Islet precursor cell (in vitro differentiated cells): ENCODE measurements at regions not wholly inside any gene's neighbourhood (a gene's known extent, or its start where the extent isn't known, plus 50 kb on each side); places are given as distances from the start of the nearest gene placed in this dataset.

Source experiments
- DNase-seq: peaks from one replicate; pipeline ENCODE4 v3.0.0-alpha.2; 2018

DNA sequence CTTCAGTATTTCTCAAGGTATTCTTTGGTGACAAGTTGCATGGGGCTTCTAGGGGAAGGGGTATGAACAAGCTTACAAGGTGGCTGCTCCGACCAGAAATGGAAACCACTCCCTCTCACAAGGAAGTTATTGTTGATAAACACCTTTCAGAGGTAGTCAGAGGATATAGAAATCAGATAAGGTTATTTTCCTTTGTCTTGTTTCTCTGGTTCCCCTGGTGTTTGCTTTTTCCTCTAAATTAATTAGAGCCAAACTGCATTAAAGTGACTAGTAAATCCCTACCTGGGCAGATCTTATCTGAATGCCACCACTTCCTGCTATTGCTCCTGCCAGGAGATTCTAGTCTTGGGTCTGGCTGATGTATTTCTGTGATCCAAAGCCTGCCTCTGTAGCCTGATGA lies 725.4 kb downstream of the INHBA start:
- no peak for DNase-seq

DNA sequence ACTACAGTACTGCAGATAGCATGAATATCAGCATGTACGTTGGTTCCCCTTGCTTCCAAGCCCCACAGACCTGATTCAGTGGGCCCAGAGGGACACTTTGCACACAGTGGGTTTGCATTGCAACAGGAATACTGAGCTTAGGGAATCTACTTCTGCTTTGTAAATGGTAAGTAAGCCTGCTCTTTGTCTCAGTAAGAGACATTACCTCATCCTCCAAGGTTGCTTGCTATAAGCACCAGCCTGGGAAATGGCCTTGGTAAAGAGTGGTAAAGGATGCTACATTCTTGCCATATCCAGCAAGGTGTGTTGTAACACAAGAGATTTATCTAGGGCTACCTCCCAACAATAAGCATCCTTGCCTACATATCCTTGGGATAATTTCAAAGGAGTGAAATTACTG lies 730.5 kb downstream of the INHBA start:
- DNase-seq: no peak

DNA sequence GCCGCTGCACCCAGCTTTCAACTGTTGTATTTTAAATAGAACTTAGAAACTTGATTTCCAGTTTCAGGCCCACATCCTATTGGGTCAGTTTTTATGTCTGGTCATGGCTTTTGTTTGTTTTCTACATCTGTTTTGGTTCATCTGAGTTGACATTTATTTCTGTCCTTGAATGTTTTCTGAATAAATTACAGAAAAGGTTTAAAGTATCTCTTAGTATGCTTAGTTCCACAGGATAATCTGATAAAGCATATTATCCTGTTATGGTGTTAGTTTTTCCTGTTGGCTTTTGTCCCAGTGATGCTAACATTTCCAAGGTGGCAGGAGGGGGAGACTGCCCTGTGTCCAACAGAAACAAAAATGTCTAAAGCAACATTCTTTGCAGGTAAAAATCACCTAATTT lies 733.2 kb downstream of the INHBA start:
- no peak for DNase-seq

DNA sequence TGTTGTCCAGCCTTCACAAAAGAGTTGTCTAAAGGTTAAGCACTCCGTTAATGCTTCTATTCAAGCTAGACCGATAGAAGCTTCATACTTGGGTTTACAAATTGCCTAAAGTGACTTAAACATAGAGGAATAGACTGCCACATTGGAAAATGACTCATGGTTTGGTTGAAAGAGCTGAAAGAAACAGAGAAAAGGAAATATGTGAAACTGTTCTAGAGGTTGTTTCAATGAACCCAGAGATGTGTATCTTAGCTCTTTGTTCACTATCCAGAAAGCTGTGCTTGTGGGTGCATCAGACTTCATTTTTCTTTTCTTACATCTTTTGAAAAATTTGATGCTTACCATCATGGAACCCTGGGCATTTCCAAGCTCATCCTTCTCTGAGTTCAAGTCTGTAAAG lies 736.2 kb downstream of the INHBA start:
- no peak for DNase-seq

DNA sequence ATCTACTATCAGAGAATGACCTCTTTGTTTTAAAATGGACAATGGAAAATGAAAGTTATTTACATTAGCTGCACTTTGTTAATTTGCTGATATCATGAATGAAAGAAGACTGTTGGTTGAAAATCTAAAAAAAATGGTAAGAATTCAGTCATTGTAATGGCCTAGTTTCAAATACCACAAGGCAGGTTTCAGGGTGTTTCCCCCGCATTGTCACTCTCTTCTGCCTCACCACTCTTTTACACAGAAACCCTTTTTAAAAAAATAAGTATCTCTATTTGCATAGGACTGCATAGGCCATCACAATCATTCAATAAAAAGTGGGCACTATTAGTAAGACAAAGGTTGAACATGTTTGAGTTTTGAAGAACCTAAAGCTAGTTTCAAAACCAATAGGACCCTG lies 737.1 kb downstream of the INHBA start:
- no peak for DNase-seq

DNA sequence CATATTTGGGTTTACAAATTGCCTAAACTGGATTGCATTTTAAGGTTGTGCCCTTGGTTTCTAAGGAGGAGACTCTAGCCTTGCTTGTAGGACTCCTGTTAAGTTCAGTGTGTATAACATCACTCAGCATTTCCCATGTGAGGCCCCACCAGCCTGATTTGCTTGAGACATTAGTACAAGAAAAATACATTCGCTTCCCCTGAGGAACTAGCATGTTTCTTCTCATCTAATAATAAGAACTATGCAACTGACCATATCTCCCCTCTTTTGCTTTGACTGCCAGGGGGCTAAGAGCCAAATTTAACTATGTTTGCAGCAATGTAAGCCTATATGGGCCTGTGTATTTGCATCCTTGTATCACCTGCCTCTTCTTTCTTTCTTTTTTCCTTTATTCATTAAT lies 737.9 kb downstream of the INHBA start:
- no peak for DNase-seq

DNA sequence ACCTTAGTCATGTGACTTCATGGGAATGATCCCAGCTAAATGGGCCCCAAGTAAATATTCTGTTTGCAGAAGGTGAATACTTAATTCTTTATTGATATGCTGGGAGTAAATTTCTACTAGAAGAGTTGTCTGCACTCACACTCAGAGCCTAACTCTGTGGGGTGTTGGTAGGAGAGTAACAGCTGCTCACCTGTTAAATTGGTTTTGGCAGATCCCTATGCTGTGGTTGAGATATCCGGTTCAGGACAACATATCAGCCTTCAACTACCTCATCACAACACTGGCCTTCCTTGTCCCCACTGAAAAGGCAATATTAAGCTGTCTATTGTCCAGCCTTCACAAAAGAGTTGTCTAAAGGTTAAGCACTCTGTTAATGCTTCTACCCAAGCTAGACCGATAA lies 738.3 kb downstream of the INHBA start:
- DNase-seq: no peak

DNA sequence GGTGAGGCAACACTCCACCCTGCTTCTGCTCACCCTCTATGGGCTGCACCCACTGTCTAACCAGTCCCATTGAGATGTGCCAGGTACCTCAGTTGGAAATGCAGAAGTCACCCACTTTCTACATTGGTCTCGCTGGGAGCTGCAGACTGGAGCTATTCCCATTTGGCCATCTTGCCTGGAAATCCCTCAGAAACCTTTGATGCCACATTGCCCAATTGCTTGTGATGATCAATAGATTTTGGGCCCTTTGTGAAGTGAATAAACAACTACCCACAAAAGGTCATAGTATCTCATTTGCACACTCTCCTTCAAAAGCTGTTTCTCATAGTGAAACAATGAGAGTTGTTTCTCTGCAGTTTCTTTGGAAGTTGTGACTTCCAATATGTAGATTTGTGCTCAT lies 742.9 kb downstream of the INHBA start:
- no peak for DNase-seq

DNA sequence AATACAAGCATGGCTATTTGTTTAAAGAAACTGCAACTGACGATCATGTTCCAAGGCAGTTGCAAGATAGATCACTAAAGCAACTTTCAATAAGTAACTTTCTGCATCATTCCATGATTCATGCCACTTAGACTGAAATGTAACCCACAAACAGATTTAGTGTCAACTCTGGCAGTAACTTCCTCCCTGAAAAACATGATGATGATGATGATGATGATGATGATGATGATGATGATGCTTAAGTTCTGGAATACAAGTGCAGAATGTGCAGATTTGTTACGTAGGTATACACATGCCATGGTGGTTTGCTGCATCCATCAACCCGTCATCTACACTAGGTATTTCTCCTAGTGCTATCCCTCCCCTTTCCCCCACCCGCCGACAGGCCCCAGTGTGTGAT lies 754.7 kb downstream of the INHBA start:
- no peak for DNase-seq

DNA sequence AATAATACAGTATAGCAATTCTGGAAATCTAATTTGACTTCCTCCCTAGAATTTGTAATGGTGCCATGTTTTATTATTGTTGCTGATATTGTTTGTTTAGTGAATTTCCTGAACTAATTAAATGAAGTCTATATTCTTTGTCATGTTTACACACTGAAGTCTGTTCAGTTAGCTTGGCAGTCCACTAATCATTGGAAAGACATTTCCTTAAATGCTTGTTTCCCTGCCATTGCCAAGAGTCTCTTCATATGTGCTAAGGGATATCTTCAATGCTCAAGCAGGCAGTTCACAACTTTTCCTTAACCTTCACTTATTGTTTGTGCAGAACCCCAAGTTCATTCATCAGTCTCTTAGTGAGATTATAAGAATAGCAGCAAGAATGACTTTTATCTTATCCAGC lies 755.3 kb downstream of the INHBA start:
- no peak for DNase-seq

DNA sequence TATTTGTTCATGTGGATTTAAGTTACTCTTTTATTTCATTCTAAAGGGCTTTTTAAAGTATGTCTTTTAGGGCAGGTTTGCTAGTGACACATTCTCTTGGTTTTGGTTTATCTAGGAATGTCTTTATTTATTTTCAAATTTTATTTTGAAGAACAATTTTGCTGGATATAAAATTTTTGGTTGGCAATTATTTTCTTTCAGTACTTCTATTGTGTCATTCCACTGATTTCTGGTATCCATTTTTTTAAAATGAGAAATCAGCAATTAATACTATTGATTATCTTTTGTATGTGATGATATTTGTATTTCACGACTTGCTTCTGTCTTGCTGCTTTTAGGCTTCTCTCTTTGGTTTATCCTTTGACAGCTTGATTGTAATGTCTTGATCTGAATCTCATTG lies 756.3 kb downstream of the INHBA start:
- no peak for DNase-seq

DNA sequence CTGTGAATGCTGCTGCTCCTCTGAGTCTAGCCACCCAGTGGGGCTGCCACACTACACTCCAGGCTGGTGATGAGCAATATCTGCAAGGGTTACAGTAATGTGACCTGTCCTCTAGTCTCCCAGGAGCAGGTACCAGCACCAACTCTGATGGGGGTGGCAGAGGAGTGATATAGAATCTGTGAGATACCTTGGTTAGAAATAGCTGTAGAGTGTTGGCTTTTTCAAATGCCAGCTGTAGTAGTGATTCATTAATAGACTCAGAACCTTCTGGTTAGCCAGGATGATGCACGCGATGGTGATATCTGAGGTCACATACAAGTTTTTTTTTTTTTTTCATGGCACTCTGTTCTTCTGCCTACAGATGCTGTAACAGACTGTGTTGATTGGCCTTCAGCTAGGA lies 757.1 kb downstream of the INHBA start:
- DNase-seq: no peak

DNA sequence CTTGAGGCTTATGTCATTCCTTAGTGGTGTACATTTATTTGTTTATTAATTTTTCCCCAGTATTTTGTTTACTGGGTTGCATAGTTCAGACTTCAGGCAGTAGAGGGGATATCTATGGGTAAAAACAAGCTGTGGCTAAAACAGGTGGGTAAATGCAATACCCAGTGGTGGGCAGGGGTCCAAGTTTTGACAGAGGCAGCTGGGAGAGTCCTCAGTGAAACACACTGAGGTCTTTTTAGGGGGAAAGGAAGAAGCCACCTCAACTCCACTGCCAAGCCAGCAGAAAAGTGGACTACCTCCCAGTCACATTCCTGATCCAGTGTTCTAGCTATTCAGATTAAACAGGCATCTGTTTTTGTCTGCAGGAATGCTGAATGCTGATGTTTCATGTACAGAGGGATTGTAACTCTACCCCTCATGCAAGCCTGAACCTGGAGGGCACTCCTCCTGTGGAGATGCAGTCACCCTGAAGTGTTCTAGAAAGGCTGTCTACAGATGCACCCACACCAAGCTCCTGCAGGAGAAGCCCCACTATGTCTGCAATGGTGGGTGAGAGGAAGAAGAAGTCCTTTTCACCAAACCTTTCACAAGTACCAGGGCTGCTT lies 757.8 kb downstream of the INHBA start:
- no peak for DNase-seq

DNA sequence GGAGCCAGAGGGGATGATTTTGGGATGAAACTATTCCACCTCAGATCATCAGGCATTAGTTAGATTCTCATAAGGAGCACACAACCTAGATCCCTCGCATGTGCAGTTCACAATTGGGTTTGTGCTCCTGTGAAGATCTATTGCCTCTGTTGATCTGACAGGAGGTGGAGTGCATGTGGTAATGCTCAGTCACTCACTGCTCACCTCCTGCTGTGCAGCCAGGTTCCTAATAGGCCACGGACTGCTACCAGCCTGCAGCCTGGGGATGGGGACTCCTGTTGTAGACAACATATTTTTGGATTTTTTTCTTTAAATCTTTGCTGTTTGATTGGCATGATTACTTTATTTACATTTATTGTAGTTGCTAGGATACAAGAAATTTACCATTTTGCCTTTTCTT lies 765.0 kb downstream of the INHBA start:
- no peak for DNase-seq

DNA sequence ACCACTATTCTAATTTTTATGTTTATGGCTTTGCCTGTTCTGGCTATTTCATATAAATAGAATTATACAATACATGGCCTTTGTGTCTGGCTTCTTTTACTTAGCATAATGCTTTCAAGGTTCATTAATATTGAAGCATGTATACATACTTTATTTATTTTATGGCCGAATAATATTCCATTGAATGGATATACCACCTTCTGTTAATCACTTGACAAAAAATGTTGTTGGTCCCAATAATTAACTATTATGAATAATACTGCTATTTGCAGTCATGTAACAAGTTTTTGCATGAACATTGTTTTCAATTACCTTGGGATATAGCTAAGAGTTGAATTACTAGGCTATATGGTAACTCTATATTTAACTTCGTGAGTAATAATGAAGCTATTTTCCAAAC lies 767.5 kb downstream of the INHBA start:
- no peak for DNase-seq

DNA sequence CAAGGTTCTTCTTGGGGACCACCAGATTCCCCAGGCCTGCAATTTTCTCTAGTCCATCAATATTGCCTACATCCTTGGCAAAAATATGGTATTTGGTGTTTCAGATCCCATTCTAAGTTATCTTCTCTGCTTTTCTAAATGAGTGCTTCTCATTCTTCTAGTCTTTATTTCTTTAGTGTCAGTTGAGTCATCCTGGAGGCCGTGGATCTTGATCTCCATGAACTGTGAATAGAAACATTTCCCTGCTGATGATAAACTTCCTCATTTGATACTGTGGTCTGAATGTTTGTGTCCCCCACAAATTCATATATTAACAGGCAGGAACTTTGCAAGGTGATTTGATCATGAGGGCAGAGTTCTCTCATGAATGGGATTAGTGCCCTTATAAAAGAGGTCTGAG lies 779.3 kb downstream of the INHBA start:
- no peak for DNase-seq

DNA sequence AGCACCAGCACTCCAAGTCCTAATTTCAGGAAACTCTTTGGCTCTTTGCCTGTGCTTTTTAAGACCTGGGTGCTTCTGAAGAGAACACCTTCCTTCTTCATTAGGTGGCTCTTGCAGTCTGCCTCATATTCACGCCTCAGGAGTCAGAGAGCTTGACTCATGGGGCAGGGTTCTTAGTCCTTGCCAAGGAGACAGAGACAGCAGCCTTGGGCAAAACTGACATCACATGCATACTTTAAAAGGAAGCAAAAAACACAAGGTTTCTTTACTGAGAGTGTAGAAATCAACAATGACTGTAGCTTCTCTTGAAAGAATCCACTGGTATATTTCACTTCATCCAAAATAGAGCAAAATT lies 780.6 kb downstream of the INHBA start:
- peak; percentile 67 for DNase-seq

DNA sequence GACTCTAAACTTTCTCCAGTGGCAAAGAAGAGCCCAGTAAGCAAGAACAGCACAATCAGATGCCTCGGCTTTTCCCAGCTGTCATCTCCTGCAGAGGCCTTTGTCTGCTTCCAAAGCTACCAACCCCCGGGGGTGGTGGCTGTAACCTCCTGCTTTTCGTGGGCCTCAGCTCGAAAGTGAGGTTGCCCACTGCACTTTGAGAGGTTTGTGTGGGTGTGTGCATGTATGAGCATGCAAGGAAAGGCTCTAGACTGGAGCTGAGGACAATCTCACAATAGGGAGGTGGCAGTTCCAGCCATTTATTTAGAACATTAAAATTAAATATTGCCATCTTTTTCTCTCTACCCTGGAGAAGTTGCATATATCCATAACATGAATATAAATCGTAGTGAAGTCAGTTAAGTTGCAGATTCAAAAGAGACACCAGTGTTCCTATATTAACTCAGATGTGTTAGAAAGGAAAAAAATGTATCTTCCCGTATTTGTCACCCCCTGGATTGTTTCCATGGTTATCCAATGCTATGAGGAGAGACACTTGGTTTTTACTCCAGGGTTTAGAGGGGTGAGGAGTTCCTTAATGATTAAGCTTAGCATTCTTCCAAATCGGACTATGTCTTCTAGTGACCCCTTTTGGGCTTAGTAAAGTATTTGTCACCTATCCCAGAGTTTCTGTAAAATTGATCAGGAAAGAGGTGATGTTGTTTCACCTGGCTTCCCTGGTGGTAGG lies 781.1 kb downstream of the INHBA start:
- DNase-seq: no peak

DNA sequence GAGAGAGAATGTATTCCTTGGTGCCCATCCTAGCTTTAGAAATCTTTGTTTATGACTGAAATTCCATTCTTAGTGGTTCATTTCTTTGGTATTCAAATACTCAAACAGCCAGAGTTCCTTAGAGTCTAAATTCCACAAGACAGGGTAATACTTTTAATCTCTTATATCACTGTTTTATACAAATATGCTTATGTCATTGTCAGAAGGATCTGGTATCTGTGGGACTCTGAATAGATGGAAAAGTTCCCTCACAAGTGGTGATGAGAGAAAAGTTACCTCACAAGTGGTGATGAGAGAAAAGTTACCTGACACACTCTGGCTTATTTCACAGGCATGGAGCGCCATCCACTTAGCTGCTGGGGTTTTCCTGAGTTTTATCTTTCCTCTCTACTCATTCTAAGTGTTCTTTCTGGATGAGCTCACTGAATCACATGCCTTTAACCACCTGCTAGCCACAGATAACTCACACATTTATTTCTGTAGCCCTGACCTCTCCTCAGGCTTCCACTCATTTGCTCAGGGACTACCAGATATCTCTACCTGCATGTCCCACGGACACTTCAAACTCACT lies 784.0 kb downstream of the SUGCT start:
- DNase-seq: peak; percentile 64

DNA sequence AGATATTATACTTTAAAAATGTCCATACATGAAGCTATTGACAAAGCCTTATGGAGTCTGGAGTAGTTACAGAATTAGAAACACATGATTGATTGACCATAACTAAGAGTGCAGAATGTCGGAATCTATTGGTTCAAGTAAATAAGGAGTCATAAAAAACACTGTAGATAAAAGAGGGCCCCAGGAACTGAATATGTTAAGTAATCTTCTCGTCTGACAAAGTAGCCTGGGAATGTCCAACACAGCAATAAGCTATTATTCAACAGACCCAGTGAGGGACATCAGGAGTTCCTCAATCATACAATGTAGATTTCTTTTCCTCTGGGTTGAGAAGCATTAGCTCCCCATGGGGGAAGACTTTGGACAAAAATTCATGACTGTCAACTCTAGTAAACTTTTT lies 782.0 kb downstream of the SUGCT start:
- no peak for DNase-seq

DNA sequence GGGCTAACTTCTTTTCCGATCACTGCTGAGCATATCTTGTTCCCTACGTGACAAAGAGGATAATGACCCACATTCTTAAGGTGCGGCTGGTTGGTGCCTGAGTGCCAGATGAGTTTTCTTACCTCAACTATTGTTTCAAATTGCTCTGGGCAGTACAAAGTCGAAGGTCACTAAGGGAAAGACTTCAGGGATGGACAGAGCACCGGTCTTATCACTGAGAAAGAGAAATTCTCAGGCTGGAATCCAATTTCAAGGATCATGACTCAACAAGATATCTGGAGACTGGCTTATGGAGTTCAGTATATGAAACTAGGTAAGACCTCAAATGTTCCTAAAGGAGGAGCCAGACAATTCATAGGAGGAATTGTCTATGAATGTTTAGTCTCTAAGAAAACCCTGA lies 780.3 kb downstream of the SUGCT start:
- no peak for DNase-seq
